HG02610 (cell line): ENCODE measurements at regions not wholly inside any gene's neighbourhood (a gene's known extent, or its start where the extent isn't known, plus 50 kb on each side); places are given as distances from the start of the nearest gene placed in this dataset.
A peak's percentile ranks its signal among the peaks of the same experiment; 100 is the strongest.
"Not testable (repeated sequence)": the region's sequence is repeated elsewhere in the genome, so short reads cannot be mapped to it uniquely, and the experiment has no call there.

ENCODE experiments used
- ATAC-seq: cut with Tn5 transposase; IDR thresholded peaks from one replicate; pipeline ENCODE4 v1.9.1; 2021; ENCODE audit warnings: mild to moderate bottlenecking, moderate library complexity; ENCODE audit not compliant: unreplicated experiment

DNA sequence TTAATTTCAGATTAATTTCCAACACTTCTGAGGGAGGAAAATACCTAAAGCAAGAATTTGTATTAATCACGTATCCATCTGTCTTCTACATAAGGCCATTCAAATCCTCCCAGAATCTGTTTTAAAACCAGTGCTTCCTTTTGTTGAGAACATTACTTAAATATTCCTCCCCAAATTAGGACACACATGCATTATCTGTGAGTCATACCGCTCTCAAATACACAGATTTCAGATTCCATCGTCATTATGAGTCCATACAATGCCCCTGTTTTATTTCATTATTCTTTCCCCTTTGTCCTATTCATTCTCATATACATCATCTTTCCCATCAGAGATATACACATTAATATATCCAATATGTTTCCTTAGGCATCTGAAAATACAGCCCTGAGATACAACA, 57.3 kb upstream of the PRSS12 start:
- ATAC-seq, result no peak

DNA sequence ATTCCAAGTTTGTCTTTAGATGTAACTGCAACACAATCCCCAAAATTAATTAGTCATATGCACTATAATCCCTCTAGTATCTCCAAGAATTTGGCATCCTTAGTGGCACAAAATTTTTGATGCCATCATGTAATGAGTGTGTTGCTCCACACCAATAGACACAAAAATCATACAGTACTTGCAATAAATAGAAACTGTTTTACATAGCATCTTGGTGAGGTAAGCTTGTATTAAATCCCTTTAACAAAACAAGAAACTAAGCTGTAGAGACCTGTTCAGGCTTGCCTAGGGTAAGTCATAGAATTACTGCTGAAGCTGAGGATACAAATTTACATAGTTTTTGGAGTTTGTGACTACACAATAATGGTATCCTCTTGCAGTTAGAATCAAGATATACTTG, 64.5 kb upstream of the PRSS12 start:
- peak; percentile 79 for ATAC-seq

DNA sequence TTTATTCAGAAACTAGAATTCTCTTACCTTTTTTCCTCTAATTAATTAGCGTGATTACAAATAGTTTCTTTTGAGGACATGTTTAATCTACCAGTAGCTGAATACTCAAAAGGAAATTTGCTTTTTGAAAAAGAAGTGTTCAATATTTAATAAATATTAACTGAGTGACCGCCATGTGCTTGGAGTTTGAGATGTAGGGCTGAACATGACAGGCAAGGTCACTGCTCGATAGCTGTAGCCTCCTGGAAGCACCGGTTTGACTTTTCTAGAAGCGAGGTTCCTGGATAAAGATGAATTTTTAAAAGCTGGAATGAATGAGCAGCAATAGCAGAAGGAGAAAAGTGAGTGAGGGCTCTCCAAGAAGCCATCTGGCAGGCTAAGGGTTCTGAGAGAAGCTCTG, 65.0 kb upstream of the PRSS12 start:
- ATAC-seq, result not testable (repeated sequence)

DNA sequence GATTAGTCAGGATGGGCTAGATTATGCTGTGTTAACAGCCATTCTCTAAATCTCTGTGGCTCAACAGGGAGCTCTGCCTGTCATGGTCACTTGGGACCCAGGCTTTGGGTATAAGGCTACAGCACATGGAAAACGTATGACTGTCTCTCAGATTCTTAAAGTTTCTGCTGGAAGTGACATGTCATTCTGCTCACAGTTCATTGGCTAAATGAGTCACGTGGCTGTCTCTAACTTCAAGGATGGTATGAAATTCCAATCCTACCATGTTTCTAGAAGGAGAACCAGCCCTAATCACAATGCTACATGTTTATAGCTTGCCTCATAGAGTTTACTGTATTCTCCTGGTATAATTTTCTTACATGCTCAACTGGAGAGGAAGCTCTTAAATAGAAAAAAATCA, 65.6 kb upstream of the PRSS12 start:
- not testable (repeated sequence) for ATAC-seq

DNA sequence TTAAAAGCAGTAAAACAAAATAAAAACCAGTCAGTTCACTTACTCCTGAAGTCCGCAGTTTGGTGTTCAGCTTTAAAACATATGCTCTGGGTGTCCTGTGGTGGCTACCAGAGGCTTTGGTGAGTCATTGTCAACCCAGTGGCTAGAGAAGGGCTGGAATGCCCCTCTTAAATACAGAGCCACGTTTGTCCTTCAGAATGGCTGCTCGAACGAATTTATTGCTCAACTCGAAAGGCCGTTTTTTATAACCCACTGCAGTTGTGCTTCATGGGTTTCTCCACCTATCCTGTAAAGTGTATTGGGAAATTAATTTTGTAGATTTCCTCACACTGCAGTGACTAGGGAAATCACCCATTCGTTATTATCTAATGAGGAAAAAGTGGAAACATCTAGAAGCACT, 66.8 kb upstream of the PRSS12 start:
- ATAC-seq, result not testable (repeated sequence)

DNA sequence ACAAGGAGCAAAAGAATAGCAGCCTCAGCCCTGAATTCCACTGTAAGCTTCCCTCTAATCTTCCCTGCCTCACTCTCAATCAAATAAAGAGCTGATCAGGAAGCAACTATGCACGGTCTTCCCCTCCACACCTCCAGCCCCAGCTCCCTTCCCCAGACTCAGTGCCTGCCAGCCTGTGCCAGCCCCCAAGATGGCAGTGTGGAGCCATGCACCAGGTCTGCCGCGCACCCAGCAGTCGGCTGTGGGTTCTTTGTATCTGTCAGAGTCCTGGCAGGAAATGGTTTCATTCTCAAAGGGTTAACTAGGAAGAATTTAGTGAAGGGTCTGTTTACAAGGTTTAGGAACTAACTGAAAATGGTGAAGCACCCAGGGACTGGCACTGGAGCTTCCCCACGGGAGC, 71.3 kb upstream of the PRSS12 start:
- not testable (repeated sequence) for ATAC-seq

DNA sequence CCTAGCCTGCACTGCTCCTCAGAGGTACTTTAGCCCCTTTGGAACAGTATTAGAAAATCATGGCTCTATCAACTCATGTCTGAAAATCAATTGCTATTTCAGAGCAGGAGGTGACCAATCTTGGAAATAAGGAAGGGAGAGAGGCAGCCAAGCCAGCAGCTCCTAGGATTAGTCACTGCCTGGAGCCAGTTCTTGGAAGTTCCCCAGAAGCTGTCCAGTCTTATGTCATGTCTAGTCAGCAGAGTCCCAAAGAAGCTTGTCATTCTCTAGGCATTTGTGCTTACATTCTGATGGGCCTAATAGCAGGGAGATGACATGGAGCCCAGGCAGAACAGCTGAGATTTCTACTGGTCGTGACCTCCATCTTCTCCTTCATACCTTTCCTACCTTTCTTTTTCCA, 76.1 kb upstream of the PRSS12 start:
- ATAC-seq, result not testable (repeated sequence)

DNA sequence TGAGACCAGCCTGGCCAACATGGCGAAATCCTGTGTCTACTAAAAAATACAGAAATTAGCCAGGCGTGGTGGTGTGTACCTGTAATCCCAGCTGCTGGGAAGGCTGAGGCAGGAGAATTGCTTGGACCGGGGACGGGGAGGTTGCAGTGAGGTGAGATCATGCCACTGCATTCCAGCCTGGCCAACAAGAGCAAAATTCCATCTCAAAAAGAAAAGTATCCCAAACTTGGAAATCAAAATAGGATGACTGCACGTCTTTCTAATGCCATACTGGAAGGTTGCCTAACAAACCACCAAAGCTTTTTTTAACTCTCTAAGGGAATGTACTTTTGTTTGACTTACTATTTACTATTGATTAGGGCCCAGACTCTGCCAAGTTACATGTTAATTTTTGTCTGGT, 79.6 kb upstream of the PRSS12 start:
- not testable (repeated sequence) for ATAC-seq

DNA sequence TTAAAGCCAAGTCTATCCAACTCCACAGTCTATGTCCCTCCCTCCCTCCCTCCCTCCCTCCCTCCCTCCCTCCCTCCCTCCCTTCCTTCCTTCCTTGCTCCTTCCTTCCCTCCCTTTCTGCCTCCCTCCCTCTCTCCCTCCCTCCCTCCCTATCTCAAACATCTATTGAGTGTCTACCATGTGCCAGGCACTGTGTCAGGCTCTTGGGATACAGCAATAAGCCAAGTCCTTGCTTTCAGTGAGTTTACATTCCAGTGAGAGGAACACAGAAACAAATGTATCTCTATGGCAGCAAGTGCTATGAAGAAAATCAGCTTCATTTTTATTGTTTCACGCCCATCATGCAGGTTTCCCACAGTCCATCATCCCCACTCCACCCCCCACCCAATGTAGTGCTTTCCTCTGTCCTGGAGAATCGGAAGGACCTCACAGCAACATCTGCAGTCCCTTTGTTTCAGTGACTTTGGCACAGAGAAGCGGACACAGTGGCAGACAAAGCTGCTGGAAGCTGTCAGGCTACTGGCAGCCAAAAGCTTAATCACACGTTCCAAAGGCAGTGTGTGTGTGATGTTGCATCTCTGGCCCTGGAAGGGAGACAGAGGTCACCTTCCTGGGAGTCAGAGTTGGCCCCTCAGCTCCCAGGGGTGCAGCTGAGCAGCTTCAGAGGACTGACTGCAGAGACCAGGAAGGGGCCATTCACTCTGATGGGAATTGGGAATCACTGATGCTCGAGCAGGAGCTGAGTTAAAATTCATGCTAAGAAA, 81.0 kb upstream of the PRSS12 start:
- ATAC-seq, result not testable (repeated sequence)

DNA sequence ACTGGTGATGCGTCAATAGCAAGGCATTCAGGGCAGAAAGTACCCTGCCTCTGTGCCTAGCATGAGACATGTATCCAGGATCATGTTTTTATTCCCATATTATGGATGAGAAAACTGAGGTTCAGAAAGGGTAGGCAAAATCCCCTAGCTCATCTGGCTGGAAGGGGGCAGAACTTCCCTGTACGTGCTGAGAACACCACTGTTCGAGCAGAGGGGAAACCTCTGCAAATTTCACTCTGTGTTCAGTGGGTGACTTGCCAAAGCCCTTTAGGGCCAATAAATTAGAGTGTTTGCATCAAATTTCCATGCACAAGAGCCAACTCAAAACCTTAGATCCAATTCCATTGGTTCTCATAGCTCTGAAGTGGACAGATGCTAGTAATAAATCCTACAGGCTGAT, 82.6 kb upstream of the PRSS12 start:
- ATAC-seq, result not testable (repeated sequence)

DNA sequence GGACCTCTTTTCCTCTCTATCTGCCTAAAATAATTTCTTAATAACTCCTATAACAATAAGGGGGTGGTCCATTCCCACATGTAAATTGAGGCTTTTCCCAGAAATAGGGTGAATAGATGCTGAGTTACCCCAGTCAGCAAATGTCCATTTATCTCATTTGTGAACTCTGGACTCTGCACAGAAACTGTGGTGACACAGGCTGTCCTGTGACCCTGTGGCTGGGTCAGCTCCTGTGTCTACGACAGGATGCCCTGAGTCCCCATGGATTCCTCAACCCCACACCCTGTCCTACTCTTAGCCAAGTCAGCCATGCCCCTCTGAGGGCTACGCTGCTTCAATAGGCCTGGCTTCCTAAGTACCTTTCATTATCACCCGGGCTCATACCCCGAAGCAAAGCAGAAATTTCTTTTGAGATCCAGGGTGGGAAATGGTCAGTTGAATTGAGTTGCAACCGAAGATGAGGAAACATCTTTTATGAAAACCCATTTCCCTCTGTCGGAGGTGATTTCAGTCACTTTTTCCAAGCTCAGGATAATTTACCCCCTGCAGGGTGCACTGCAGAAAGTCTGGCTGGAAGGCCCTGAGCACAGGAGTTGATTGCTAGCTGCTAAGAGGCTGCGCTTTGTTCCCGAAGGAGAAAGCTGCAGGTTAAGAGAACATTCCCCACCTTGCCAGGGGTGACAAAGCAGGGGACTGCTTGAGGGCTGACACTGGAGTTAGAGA, 89.5 kb upstream of the PRSS12 start:
- ATAC-seq, result not testable (repeated sequence)

DNA sequence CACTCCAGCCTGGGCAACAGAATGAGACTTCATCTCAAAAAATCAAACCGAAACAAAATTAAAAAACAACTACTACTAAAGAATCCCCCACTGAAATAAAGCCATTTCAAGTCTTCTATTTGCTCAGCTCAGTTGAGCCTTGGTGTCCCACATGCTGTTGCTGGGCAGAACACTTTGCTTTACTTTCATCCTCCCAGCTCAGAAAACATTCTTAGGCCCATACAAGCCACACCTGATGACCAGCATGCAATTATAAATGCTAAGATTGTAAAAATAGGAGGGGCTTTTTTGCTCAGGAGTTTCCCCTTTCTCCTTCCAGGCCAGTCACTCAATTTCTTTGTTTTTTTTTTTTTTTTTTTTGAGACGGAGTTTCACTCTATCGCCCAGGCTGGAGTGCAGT, 94.6 kb upstream of the PRSS12 start:
- ATAC-seq, result not testable (repeated sequence)

DNA sequence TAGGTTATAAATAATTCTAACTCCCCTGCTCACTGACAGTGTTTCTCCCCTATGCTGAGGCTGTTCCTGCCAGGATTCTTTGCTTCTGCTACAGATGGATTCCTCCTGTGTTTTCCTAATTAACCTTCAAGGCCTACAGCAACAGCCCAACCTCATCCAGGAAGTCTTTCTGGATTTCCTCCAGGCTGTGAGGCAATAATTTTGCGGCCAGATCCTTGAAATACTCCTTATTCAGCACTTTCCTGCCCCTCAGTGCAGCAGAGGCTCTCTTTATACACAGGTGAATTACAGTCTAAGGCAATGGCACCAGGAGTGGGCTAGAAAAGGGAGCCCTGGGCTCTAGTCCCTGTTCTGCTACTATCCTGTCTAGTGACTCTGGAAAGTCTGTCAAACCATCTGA, 102.1 kb upstream of the PRSS12 start:
- ATAC-seq, result not testable (repeated sequence)

DNA sequence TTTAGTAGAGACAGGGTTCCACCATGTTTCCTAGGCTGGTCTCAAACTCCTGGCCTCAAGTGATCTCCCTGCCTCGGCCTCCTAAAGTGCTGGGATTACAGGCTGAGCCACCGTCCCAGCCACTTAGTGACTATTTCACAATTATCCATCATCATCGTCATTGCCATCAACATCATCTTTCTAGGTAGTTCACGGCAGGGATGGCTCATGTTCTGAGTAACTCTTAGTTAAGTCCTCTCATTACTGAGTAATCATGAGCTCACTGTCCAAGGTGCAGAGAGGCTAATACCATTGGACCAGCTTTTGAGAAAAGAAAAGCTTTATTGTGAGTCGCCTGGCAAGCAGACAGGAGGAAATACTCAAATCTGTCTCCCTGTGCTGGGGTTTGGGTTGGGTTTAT, 108.6 kb upstream of the PRSS12 start:
- not testable (repeated sequence) for ATAC-seq

DNA sequence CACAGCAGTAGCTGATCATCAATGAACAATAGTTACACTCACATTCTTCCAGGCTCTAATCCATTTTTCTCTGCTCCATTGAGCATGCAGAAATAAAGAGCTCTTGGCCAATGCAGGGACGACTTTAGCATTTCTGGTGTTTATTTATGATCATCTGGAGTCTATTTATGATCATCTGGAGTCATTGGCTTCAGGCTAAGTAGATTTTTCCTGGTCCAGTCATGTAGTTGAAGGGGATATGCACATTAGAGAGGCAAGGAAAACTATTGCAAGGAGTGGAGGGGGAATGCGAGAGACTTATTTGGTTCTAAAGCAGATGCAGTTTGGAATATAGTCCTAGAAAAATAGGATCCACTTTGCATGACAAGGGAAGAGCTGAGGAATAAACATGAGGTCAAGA, 113.0 kb upstream of the PRSS12 start:
- not testable (repeated sequence) for ATAC-seq

DNA sequence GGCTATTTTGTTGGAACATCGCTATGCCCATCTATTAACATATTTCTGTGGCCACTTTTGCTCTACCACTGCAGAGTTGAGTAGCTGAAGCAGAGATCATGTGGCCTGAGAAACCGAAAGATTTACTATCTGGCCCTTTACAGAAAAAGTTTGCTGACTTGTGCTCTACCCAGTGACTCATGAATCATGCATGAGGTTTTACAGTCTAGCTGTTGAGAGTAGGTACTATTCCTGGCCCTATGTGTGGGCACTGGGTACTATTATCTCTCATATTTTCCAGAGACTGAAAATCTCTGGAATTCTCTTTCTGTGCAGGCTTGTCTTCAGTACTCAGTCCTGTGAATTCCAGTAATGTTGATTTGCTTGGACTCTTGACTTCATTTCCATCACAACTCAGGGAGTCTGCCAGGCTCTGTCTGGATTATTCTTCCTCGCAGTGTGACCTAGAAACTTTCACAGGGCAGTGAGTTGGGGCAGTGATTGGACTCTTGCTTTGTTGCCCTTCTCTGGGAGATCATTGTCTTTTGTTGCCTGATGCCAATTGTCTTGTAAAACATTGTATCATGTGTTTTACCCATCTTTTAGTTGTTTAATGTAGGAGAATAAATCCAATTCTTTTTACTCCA, 121.3 kb upstream of the PRSS12 start:
- ATAC-seq, result not testable (repeated sequence)

DNA sequence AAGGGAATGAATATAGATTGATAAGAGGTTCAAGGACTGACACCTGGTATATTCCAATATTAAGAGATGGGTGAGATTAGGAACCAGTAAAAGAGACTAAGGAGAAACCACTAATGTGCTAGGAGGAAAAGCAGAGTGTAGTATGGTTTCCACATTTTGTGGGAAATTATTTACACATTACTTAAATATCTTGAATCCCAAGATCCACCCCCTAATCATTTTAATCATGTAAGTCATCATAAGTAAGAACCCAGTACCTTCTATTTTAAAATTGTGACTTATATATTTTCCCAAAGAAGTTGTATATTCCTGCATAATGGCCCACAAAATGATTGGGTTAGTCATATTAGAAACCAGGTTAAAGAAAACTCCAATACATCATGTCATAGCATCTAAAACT, 122.0 kb upstream of the PRSS12 start:
- ATAC-seq, result not testable (repeated sequence)

DNA sequence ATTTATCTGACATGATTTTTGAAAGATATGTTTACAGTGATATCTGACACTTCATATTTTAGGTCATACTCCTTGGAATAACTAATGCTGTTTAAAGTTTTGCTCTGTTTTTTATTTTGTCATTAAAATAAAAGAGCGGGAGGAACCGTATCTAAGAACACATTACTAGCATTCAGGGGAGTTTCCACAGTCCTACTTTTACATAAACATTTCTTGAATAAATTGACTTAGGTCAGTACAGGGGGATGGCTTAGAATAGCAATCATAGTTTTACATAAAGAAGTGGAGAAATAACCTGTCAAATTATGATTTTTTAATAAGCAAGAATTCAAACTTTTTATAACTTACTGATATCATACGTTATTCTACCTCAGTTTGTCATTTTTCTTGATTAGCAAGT, 123.1 kb upstream of the PRSS12 start:
- not testable (repeated sequence) for ATAC-seq

DNA sequence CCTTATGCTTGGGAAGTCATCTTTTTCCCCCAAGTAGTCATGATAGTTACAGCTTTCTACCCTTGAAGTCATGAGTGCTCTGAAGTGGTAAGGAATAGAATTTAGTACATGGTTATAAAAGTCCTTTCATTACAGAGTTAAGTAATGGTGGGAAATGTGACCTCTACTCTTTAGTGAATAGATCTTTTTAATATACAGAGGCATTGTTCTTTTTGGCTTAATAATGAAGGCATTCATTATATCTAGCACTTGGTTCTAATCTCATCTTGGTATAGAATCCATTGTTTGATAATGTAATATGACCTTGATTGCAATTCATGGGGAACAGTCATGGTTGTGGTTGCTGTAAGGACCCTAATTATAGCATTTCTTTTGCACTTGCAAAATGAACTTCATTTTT, 125.0 kb upstream of the PRSS12 start:
- ATAC-seq, result not testable (repeated sequence)

DNA sequence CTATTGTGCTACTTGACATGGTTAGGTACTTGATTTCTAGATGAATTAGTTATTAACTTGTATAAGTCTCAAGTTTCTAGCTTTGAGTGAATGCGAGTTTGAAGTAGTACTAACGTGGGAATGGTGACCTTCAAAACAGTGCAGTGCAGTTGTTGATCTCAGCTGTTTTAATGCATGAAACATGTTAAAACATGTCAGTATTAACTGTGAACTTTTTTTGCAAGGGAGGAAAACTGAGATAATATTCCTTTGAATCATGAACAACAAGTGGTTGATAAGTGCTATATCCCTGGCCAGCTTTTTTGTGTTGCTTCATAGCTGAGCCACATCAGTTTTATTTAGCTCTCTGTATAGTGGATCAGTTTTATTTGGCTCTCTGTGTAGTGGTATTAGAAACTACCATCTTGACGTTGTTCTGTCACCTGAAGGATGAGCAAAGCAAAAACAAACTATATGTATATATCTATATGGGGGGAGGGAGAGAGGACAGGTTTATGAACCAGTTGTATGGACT, 133.1 kb upstream of the PRSS12 start:
- ATAC-seq, result not testable (repeated sequence)

DNA sequence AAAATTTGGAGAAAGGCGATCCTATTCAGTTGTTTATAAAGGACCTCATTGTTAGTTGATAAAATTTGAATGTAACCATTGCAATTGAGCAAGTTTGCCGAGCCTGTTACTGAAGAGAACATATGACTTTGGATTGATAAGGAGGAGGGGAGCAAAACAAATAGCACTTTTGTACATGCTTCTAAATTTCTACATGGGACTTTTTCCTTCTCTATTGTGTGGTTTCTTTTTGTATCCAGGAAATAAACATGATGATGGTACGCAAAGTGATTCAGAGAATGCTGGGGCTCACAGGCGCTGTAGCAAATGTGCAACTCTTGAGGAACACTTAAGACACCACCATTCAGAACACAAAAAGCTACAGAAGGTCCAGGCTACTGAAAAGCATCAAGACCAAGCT, 140.2 kb upstream of the PRSS12 start:
- ATAC-seq, result not testable (repeated sequence)

DNA sequence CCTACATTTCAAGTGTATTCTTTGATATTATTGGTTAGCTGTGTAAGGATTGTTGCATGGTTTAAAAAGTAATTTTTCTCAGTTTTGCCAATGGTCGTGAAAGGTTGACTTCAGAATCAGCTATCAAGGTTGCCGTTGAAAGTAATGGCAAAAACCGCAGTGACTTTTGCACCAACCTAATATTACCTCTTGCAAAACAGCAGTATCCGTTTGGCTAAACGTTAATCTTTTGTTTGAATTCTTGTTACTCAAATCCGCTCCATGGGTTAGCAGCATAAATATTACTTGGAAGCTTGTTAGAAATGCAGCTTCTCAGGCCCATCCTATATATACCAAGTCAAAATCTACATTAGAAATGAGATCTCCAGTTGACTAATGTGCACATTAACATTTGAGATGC, 141.6 kb upstream of the PRSS12 start:
- not testable (repeated sequence) for ATAC-seq
